ENCODE measurements at regions not wholly inside any gene's neighbourhood (a gene's known extent, or its start where the extent isn't known, plus 50 kb on each side); places are given as distances from the start of the nearest gene placed in this dataset.

- FAIRE-seq = no peak
- Histone ChIP-seq H3K27ac (ENCODE audit: low read depth in 2 of 2, low read length in 2 of 2) (no peak overlapping the region), H3K4me3 (ENCODE audit: low read length in 3 of 3) (no peak overlapping the region), H3K9ac (ENCODE audit: low read length in 3 of 3) (no peak overlapping the region), H3K27me3 (ENCODE audit: control insufficient read depth, insufficient read depth, low read length) (no peaks in the 10 kb centered on the region), H3K4me1 (ENCODE audit: control insufficient read depth in 2 of 3, insufficient read depth in 2 of 3, low read depth in 1 of 3, low read length in 3 of 3) (no peaks in the 10 kb centered on the region), H3K36me3 (ENCODE audit: control insufficient read depth in 2 of 3, insufficient read depth in 3 of 3, low read length in 3 of 3) (no peaks in the 10 kb centered on the region), H3K9me3 (ENCODE audit: control insufficient read depth in 2 of 3, insufficient read depth in 1 of 3, low read length in 3 of 3) (no peaks in the 10 kb centered on the region)
- no peak for DNase-seq
- intact Hi-C loops (cut with DNase I) = no loop called here
- TF ChIP-seq CTCF (IDR thresholded peaks at IDR 0.05; ENCODE audit: borderline replicate concordance, extremely low read depth, insufficient read depth) = no peak
Observed at GRCh38 chr14:82785756-82786482, 1252.3 kb upstream of the SEL1L start.

- Histone ChIP-seq H3K27me3 (ENCODE audit: control insufficient read depth, insufficient read depth, low read length) (no peaks in the 10 kb centered on the region), H3K4me1 (ENCODE audit: control insufficient read depth in 2 of 3, insufficient read depth in 2 of 3, low read depth in 1 of 3, low read length in 3 of 3) (no peaks in the 10 kb centered on the region), H3K36me3 (ENCODE audit: control insufficient read depth in 2 of 3, insufficient read depth in 3 of 3, low read length in 3 of 3) (no peaks in the 10 kb centered on the region), H3K9me3 (ENCODE audit: control insufficient read depth in 2 of 3, insufficient read depth in 1 of 3, low read length in 3 of 3) (no peaks in the 10 kb centered on the region), H3K27ac (ENCODE audit: low read depth in 2 of 2, low read length in 2 of 2) (no peak overlapping the region), H3K9ac (ENCODE audit: low read length in 3 of 3) (no peak overlapping the region), H3K4me3 (ENCODE audit: low read length in 3 of 3) (no peak overlapping the region)
- DNase-seq (no peak), FAIRE-seq (no peak)
- no peak for TF ChIP-seq CTCF (IDR thresholded peaks at IDR 0.05; ENCODE audit: borderline replicate concordance, extremely low read depth, insufficient read depth)
- intact Hi-C loops (cut with DNase I) = no loop called here
Observed at GRCh38 chr14:82786483-82786880, 1252.8 kb upstream of the SEL1L start.

GRCh38 chr14:82796086-82796485 lies 1262.4 kb upstream of the SEL1L start:
- intact Hi-C loops (cut with DNase I) = no loop called here
- H3K9me3 ChIP-seq (ENCODE audit: control insufficient read depth in 2 of 3, insufficient read depth in 1 of 3, low read length in 3 of 3) = no peaks in the 10 kb centered on the region

More at GRCh38 chr14:82796086-82796485, 1262.4 kb upstream of the SEL1L start:
- no peak overlapping the region for H3K9ac ChIP-seq (ENCODE audit: low read length in 3 of 3)
- DNase-seq (peak in 3 of 5 donors; percentile 10 to 33 (median 13)), FAIRE-seq (no peak)
- no peak for TF ChIP-seq CTCF (IDR thresholded peaks at IDR 0.05; ENCODE audit: borderline replicate concordance, extremely low read depth, insufficient read depth)
- no peaks in the 10 kb centered on the region for H3K36me3 ChIP-seq (ENCODE audit: control insufficient read depth in 2 of 3, insufficient read depth in 3 of 3, low read length in 3 of 3)
- no peak overlapping the region for H3K27ac ChIP-seq (ENCODE audit: low read depth in 2 of 2, low read length in 2 of 2)
- no peaks in the 10 kb centered on the region for H3K27me3 ChIP-seq (ENCODE audit: control insufficient read depth, insufficient read depth, low read length)
- no peak overlapping the region for H3K4me3 ChIP-seq (ENCODE audit: low read length in 3 of 3)
- H3K4me1 ChIP-seq (ENCODE audit: control insufficient read depth in 2 of 3, insufficient read depth in 2 of 3, low read depth in 1 of 3, low read length in 3 of 3) = no peaks in the 10 kb centered on the region

All from kidney (tissue), 13 donors.